ENCODE measurements at regions not wholly inside any gene's neighbourhood (a gene's known extent, or its start where the extent isn't known, plus 50 kb on each side); places are given as distances from the start of the nearest gene placed in this dataset.

GRCh38 chr18:60889442-60889841 lies 443.8 kb upstream of the CDH20 start:
- Histone ChIP-seq H3K27me3 (ENCODE audit: insufficient read depth, low read length) (no peaks in the 10 kb centered on the region), H3K4me1 (ENCODE audit: insufficient read depth, low read length) (no peaks in the 10 kb centered on the region), H3K4me2 (ENCODE audit: low read length) (no peak overlapping the region), H3K9ac (ENCODE audit: low read length) (no peak overlapping the region), H3K79me2 (ENCODE audit: insufficient read depth, low read length) (no peaks in the 10 kb centered on the region), H4K20me1 (ENCODE audit: insufficient read depth, low read length) (no peaks in the 10 kb centered on the region), H3K4me3 (ENCODE audit: insufficient read depth, low read depth, low read length) (no peak overlapping the region), H3K27ac (ENCODE audit: low read depth, low read length) (no peak overlapping the region), H3K36me3 (ENCODE audit: insufficient read depth, low read length) (no peaks in the 10 kb centered on the region), H3K9me3 (ENCODE audit: insufficient read depth, low read depth, low read length) (no peaks in the 10 kb centered on the region), H2AFZ (ENCODE audit: low read depth, low read length) (no peak overlapping the region)
- FAIRE-seq (no peak), DNase-seq (ENCODE audit: low read depth) (no peak)
- no peak for TF ChIP-seq EZH2 (IDR thresholded peaks at IDR 0.05; ENCODE audit: insufficient read depth, low read length)
- TF ChIP-seq CTCF (IDR thresholded peaks at IDR 0.05; ENCODE audit: insufficient read depth, low read depth, low read length), result no peak
- Mint-ChIP-seq H3K9me3 (ENCODE audit: unreplicated experiment) (no peaks in the 10 kb centered on the region), H3K27me3 (ENCODE audit: low read depth, unreplicated experiment) (no peaks in the 10 kb centered on the region), H3K27ac (ENCODE audit: unreplicated experiment) (no peak overlapping the region), H3K36me3 (ENCODE audit: low read depth, unreplicated experiment) (no peaks in the 10 kb centered on the region), H3K4me1 (ENCODE audit: low read depth, unreplicated experiment) (peaks cover 2% of the 10 kb centered on the region), H3K4me3 (ENCODE audit: unreplicated experiment) (no peak overlapping the region)

GRCh38 chr18:60891936-60892335 lies 441.3 kb upstream of the CDH20 start:
- Histone ChIP-seq H4K20me1 (ENCODE audit: insufficient read depth, low read length) (no peaks in the 10 kb centered on the region), H3K27me3 (ENCODE audit: insufficient read depth, low read length) (no peaks in the 10 kb centered on the region), H3K4me2 (ENCODE audit: low read length) (no peak overlapping the region), H3K9me3 (ENCODE audit: insufficient read depth, low read depth, low read length) (no peaks in the 10 kb centered on the region), H3K4me3 (ENCODE audit: insufficient read depth, low read depth, low read length) (no peak overlapping the region), H3K27ac (ENCODE audit: low read depth, low read length) (no peak overlapping the region), H2AFZ (ENCODE audit: low read depth, low read length) (no peak overlapping the region), H3K4me1 (ENCODE audit: insufficient read depth, low read length) (no peaks in the 10 kb centered on the region), H3K9ac (ENCODE audit: low read length) (no peak overlapping the region), H3K79me2 (ENCODE audit: insufficient read depth, low read length) (no peaks in the 10 kb centered on the region), H3K36me3 (ENCODE audit: insufficient read depth, low read length) (no peaks in the 10 kb centered on the region)
- no peak for FAIRE-seq
- no peaks in the 10 kb centered on the region for H3K9me3 Mint-ChIP-seq (ENCODE audit: unreplicated experiment)
- H3K27me3 Mint-ChIP-seq (ENCODE audit: low read depth, unreplicated experiment), result no peaks in the 10 kb centered on the region
- no peak overlapping the region for H3K4me3 Mint-ChIP-seq (ENCODE audit: unreplicated experiment)
- no peak overlapping the region for H3K27ac Mint-ChIP-seq (ENCODE audit: unreplicated experiment)
- H3K4me1 Mint-ChIP-seq (ENCODE audit: low read depth, unreplicated experiment), result peaks cover 2% of the 10 kb centered on the region
- no peak for DNase-seq (ENCODE audit: low read depth)
- TF ChIP-seq CTCF (IDR thresholded peaks at IDR 0.05; ENCODE audit: insufficient read depth, low read depth, low read length) (no peak), EZH2 (IDR thresholded peaks at IDR 0.05; ENCODE audit: insufficient read depth, low read length) (no peak)
- no peaks in the 10 kb centered on the region for H3K36me3 Mint-ChIP-seq (ENCODE audit: low read depth, unreplicated experiment)

GRCh38 chr18:60892441-60892840 lies 440.8 kb upstream of the CDH20 start:
- no peaks in the 10 kb centered on the region for H3K9me3 Mint-ChIP-seq (ENCODE audit: unreplicated experiment)
- H3K4me1 ChIP-seq (ENCODE audit: insufficient read depth, low read length), result no peaks in the 10 kb centered on the region
- H2AFZ ChIP-seq (ENCODE audit: low read depth, low read length), result no peak overlapping the region
- H3K4me3 ChIP-seq (ENCODE audit: insufficient read depth, low read depth, low read length), result no peak overlapping the region
- H4K20me1 ChIP-seq (ENCODE audit: insufficient read depth, low read length), result no peaks in the 10 kb centered on the region
- DNase-seq (ENCODE audit: low read depth) (peak; percentile 31), FAIRE-seq (no peak)
- H3K4me3 Mint-ChIP-seq (ENCODE audit: unreplicated experiment), result no peak overlapping the region
- H3K27me3 ChIP-seq (ENCODE audit: insufficient read depth, low read length), result no peaks in the 10 kb centered on the region
- H3K27ac ChIP-seq (ENCODE audit: low read depth, low read length), result peak overlapping the region; percentile 16
- H3K9ac ChIP-seq (ENCODE audit: low read length), result no peak overlapping the region
- no peaks in the 10 kb centered on the region for H3K36me3 ChIP-seq (ENCODE audit: insufficient read depth, low read length)
- no peak for TF ChIP-seq CTCF (IDR thresholded peaks at IDR 0.05; ENCODE audit: insufficient read depth, low read depth, low read length)
- TF ChIP-seq EZH2 (IDR thresholded peaks at IDR 0.05; ENCODE audit: insufficient read depth, low read length), result no peak
- peaks cover 2% of the 10 kb centered on the region for H3K4me1 Mint-ChIP-seq (ENCODE audit: low read depth, unreplicated experiment)
- H3K79me2 ChIP-seq (ENCODE audit: insufficient read depth, low read length), result no peaks in the 10 kb centered on the region
- H3K27ac Mint-ChIP-seq (ENCODE audit: unreplicated experiment), result no peak overlapping the region
- H3K4me2 ChIP-seq (ENCODE audit: low read length), result peak overlapping the region; percentile 23
- H3K36me3 Mint-ChIP-seq (ENCODE audit: low read depth, unreplicated experiment), result no peaks in the 10 kb centered on the region
- no peaks in the 10 kb centered on the region for H3K9me3 ChIP-seq (ENCODE audit: insufficient read depth, low read depth, low read length)
- no peaks in the 10 kb centered on the region for H3K27me3 Mint-ChIP-seq (ENCODE audit: low read depth, unreplicated experiment)

Data from astrocyte (in vitro differentiated cells and primary cell).